ENCODE measurements at regions not wholly inside any gene's neighbourhood (a gene's known extent, or its start where the extent isn't known, plus 50 kb on each side); places are given as distances from the start of the nearest gene placed in this dataset.

- no peak overlapping the region for H3K4me3 ChIP-seq (ENCODE audit: low read depth, low read length)
- TF ChIP-seq CTCF (IDR thresholded peaks at IDR 0.05; ENCODE audit: borderline replicate concordance, insufficient read depth, low read depth, low read length), result no peak
Measured at GRCh38 chr2:62338111-62338510, 142.2 kb downstream of the B3GNT2 start.

- TF ChIP-seq CTCF (IDR thresholded peaks at IDR 0.05; ENCODE audit: borderline replicate concordance, insufficient read depth, low read depth, low read length), result no peak
- no peak overlapping the region for H3K4me3 ChIP-seq (ENCODE audit: low read depth, low read length)
Measured at GRCh38 chr2:62337403-62337802, 141.5 kb downstream of the B3GNT2 start.

- H3K4me3 ChIP-seq (ENCODE audit: low read depth, low read length), result no peak overlapping the region
- TF ChIP-seq CTCF (IDR thresholded peaks at IDR 0.05; ENCODE audit: borderline replicate concordance, insufficient read depth, low read depth, low read length), result no peak
Measured at GRCh38 chr2:62335612-62336011, 139.7 kb downstream of the B3GNT2 start.

- TF ChIP-seq CTCF (IDR thresholded peaks at IDR 0.05; ENCODE audit: borderline replicate concordance, insufficient read depth, low read depth, low read length), result no peak
- no peak overlapping the region for H3K4me3 ChIP-seq (ENCODE audit: low read depth, low read length)
Measured at GRCh38 chr2:62334440-62335058, 138.6 kb downstream of the B3GNT2 start.

GRCh38 chr2:62334009-62334408 is 138.1 kb downstream of the B3GNT2 start:
- no peak overlapping the region for H3K4me3 ChIP-seq (ENCODE audit: low read depth, low read length)
- no peak for TF ChIP-seq CTCF (IDR thresholded peaks at IDR 0.05; ENCODE audit: borderline replicate concordance, insufficient read depth, low read depth, low read length)

GRCh38 chr2:62330959-62331358 is 135.0 kb downstream of the B3GNT2 start:
- TF ChIP-seq CTCF (IDR thresholded peaks at IDR 0.05; ENCODE audit: borderline replicate concordance, insufficient read depth, low read depth, low read length), result no peak
- H3K4me3 ChIP-seq (ENCODE audit: low read depth, low read length), result no peak overlapping the region

- no peak for TF ChIP-seq CTCF (IDR thresholded peaks at IDR 0.05; ENCODE audit: borderline replicate concordance, insufficient read depth, low read depth, low read length)
- H3K4me3 ChIP-seq (ENCODE audit: low read depth, low read length), result no peak overlapping the region
Measured at GRCh38 chr2:62329797-62330196, 133.9 kb downstream of the B3GNT2 start.
